ENCODE measurements at regions not wholly inside any gene's neighbourhood (a gene's known extent, or its start where the extent isn't known, plus 50 kb on each side); places are given as distances from the start of the nearest gene placed in this dataset.

GRCh38 chr13:24032674-24033073 is 127.8 kb upstream of the SPATA13 start:
- H3K27ac ChIP-seq: peak overlapping the region in 9 of 12 donors; percentile 6 to 77 (median 47)
- DNase-seq (no peak), ATAC-seq (peak in 1 of 4 donors; percentile 63)
- TF ChIP-seq POLR2A (IDR thresholded peaks at IDR 0.05): no peak
- TF ChIP-seq, protein P1, sequence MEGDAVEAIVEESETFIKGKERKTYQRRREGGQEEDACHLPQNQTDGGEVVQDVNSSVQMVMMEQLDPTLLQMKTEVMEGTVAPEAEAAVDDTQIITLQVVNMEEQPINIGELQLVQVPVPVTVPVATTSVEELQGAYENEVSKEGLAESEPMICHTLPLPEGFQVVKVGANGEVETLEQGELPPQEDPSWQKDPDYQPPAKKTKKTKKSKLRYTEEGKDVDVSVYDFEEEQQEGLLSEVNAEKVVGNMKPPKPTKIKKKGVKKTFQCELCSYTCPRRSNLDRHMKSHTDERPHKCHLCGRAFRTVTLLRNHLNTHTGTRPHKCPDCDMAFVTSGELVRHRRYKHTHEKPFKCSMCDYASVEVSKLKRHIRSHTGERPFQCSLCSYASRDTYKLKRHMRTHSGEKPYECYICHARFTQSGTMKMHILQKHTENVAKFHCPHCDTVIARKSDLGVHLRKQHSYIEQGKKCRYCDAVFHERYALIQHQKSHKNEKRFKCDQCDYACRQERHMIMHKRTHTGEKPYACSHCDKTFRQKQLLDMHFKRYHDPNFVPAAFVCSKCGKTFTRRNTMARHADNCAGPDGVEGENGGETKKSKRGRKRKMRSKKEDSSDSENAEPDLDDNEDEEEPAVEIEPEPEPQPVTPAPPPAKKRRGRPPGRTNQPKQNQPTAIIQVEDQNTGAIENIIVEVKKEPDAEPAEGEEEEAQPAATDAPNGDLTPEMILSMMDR (IDR thresholded peaks at IDR 0.05): no peak
- WGBS, 4 donors: 72 to 80% (median 78%) methylated on average over 2 of the region's 2 CpGs
- intact Hi-C loops (cut with DNase I): no loop called here
- H3K4me1 ChIP-seq: peaks cover 0 to 33% (median 12%) of the 10 kb centered on the region in 12 donors
- H3K27me3 ChIP-seq: peaks cover 0 to 4% (median 0%) of the 10 kb centered on the region in 9 donors
- no peaks in the 10 kb centered on the region for H3K36me3 ChIP-seq
- H3K9me3 ChIP-seq: no peaks in the 10 kb centered on the region
- no peak overlapping the region for H3K4me3 ChIP-seq

DNA sequence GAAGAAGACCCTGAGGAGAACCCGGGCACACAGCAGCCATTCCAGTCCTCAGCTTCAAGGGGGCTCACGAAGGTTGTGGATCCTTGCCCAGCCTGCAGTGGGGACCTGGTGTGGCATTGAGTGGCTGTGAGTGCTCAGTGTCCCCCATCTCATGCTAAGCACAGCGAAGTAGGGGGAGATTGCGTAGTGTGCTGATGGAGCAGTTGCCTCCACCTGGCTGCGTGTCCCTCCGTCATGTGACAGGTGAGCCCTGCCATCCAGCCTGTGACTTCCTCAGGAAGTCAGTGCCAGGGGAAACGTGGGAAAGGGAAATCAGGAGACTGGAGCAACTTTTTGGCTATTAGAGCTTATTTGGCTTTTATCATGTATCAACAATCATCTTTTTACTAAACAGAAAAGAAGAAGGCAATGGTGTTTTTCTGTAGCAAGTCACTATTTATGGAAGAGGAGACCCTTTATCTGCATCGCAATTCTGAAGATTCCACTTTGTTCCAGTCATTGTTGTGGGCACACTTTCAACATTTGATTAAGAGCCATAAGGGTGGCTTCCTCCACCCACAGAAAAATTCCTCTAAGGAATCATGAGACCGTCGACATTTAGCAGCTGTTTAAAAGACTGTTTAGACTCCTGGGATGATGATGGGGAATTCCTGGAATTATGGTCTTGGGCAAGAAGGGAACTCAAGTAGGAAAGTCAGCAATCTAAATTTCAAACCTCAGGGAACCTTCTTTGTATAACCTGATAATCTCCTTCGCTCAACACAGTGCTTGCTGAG is 126.8 kb upstream of the SPATA13 start:
- Histone ChIP-seq H3K27me3 (peaks cover 0 to 4% (median 0%) of the 10 kb centered on the region in 9 donors), H3K4me1 (peaks cover 0 to 37% (median 14%) of the 10 kb centered on the region in 12 donors), H3K27ac (peak overlapping the region in 10 of 12 donors; percentile 6 to 77 (median 46)), H3K9me3 (no peaks in the 10 kb centered on the region), H3K4me3 (no peak overlapping the region), H3K36me3 (no peaks in the 10 kb centered on the region)
- ATAC-seq (peak; percentile 11 to 79 (median 72)), DNase-seq (no peak)
- 60 to 65% (median 60%) methylated on average over 11 of the region's 11 CpGs for WGBS, 4 donors
- intact Hi-C loops (cut with DNase I): no loop called here
- no peak for TF ChIP-seq POLR2A (IDR thresholded peaks at IDR 0.05)
- TF ChIP-seq, protein P1 (IDR thresholded peaks at IDR 0.05): no peak

DNA sequence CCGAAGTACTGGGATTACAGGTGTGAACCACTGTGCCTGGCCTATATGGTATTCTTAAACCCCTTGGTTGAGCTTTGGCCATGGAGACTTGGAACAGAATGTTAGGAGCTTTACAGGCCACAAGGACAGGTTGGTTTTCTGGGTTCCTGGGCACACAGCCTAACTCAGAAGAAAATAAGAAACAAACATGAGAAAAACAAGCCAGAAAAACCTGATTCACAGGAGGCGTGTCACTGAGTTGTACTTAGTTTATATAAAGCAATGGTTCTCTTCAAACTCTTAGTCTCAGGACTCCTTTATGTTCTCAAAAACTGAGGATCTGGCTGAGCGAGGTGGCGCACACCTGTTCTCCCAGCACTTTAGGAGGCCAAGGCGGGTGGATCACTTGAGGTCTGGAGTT is 125.1 kb upstream of the SPATA13 start:
- ATAC-seq: no peak
- WGBS, 4 donors: 77 to 93% (median 78%) methylated on average over 5 of the region's 5 CpGs

DNA sequence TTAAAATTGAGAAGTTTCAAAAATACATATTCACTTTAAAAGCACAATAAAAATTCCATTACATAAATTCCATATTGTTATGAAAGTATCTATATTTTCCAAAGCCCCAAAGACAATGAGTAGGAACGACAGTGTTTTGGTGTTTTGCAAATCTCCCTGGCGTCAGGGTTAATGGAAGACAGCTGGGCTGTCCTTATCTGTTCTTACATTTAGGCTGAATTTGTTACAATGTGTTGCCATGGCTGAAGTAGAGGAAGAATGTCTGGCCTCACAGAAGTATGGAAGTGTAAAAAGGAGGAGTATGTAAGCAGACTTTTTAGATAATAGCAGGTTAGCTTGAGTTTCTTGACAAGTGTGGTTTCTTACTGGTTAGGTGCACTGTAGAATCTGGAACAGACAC is 124.4 kb upstream of the SPATA13 start:
- ATAC-seq (peak in 1 of 4 donors; percentile 47), DNase-seq (no peak)
- Histone ChIP-seq H3K4me3 (no peak overlapping the region), H3K27me3 (peaks cover 0 to 4% (median 0%) of the 10 kb centered on the region in 9 donors), H3K36me3 (no peaks in the 10 kb centered on the region), H3K4me1 (peaks cover 0 to 42% (median 14%) of the 10 kb centered on the region in 12 donors), H3K27ac (peak overlapping the region in 2 of 12 donors; percentile 27 to 49), H3K9me3 (no peaks in the 10 kb centered on the region)
- WGBS, 4 donors: 63 to 75% (median 67%) methylated on average over 2 of the region's 2 CpGs
- intact Hi-C loops (cut with DNase I): no loop called here
- no peak for TF ChIP-seq POLR2A (IDR thresholded peaks at IDR 0.05)
- TF ChIP-seq, protein P1 (IDR thresholded peaks at IDR 0.05): no peak

More for the DNA sequence above, 125.1 kb upstream of the SPATA13 start:
- intact Hi-C loops (cut with DNase I): no loop called here
- TF ChIP-seq, protein P1 (IDR thresholded peaks at IDR 0.05): no peak
- no peak for TF ChIP-seq POLR2A (IDR thresholded peaks at IDR 0.05)
- Histone ChIP-seq H3K4me3 (no peak overlapping the region), H3K27me3 (peaks cover 0 to 4% (median 0%) of the 10 kb centered on the region in 9 donors), H3K27ac (no peak overlapping the region), H3K9me3 (no peaks in the 10 kb centered on the region), H3K4me1 (peaks cover 0 to 43% (median 14%) of the 10 kb centered on the region in 12 donors), H3K36me3 (no peaks in the 10 kb centered on the region)
- no peak for DNase-seq

Data from heart left ventricle (tissue), 16 donors.